IMR-90 (cell line): ENCODE measurements at regions not wholly inside any gene's neighbourhood (a gene's known extent, or its start where the extent isn't known, plus 50 kb on each side); places are given as distances from the start of the nearest gene placed in this dataset.

ENCODE experiments used
- MAFK ChIP-seq: IDR thresholded peaks from 2 replicates; pipeline ENCODE4 v1.6.1; 2012; ENCODE audit warnings: low read depth, low read length, improper control_type of control experiment
- RAD21 ChIP-seq: IDR thresholded peaks from 2 replicates; pipeline ENCODE4 v1.6.1; 2012; ENCODE audit warnings: low read length, improper control_type of control experiment
- TF ChIP-seq, protein P1 (sequence below): conservative IDR thresholded peaks from 2 replicates; pipeline ENCODE4 v1.5.1; 2012; ENCODE audit warnings: mild to moderate bottlenecking, low read depth, low read length, improper control_type of control experiment

- TF ChIP-seq, protein P1, sequence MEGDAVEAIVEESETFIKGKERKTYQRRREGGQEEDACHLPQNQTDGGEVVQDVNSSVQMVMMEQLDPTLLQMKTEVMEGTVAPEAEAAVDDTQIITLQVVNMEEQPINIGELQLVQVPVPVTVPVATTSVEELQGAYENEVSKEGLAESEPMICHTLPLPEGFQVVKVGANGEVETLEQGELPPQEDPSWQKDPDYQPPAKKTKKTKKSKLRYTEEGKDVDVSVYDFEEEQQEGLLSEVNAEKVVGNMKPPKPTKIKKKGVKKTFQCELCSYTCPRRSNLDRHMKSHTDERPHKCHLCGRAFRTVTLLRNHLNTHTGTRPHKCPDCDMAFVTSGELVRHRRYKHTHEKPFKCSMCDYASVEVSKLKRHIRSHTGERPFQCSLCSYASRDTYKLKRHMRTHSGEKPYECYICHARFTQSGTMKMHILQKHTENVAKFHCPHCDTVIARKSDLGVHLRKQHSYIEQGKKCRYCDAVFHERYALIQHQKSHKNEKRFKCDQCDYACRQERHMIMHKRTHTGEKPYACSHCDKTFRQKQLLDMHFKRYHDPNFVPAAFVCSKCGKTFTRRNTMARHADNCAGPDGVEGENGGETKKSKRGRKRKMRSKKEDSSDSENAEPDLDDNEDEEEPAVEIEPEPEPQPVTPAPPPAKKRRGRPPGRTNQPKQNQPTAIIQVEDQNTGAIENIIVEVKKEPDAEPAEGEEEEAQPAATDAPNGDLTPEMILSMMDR: no peak
- TF ChIP-seq MAFK: no peak
- no peak for TF ChIP-seq RAD21
Measured at GRCh38 chr2:143942486-143942885, 577.4 kb downstream of the ZEB2 start.
